SK-N-SH (cell line): ENCODE measurements at regions not wholly inside any gene's neighbourhood (a gene's known extent, or its start where the extent isn't known, plus 50 kb on each side); places are given as distances from the start of the nearest gene placed in this dataset.

Source experiments
- CTCF ChIA-PET: fragments of 300-600, 350-600 bp; formaldehyde crosslinking; extraction: SDS; loops from one replicate; lab custom pipeline; 2021; lab: Yijun Ruan, JAX
- POLR2A ChIA-PET: fragments of 350-600 bp; sonication (Branson Sonifier 250); formaldehyde crosslinking; extraction: SDS; loops from one replicate; lab custom pipeline; 2020; ENCODE audit warnings: antibody characterized with exemption, inconsistent platforms; lab: Yijun Ruan, JAX
- DNase-seq: peaks from one replicate; pipeline ENCODE4 v3.0.0; 2012
- H2AFZ ChIP-seq: fragments of 200-600 bp; sonication (generic); 2 replicates; pipeline ENCODE4 v1.8.1; 2016; ENCODE audit warnings: antibody characterized with exemption, mild to moderate bottlenecking, low read depth
- H3F3A ChIP-seq: fragments of 200-600 bp; sonication (generic); replicated peaks from 2 replicates; pipeline ENCODE3; 2016; ENCODE audit warnings: antibody characterized with exemption, mild to moderate bottlenecking; ENCODE audit not compliant: insufficient read depth
- H3K27ac ChIP-seq, 2 experiments: fragments of 200-500 bp in 1 of 2; fragments of 200-600 bp in 1 of 2; sonication (Bioruptor generic) in 1 of 2; sonication (generic), shearing (Covaris generic) in 1 of 2; 2 replicates each; pipeline versions ENCODE4 v1.5.1 to v1.6.1; 2014 to 2016; ENCODE audit warnings: low read depth in 2 of 2, inconsistent platforms in 1 of 2, low read length in 1 of 2, mild to moderate bottlenecking in 1 of 2, mixed read lengths in 1 of 2
- H3K27me3 ChIP-seq: fragments of 200-600 bp; sonication (generic), shearing (Covaris generic); 2 replicates; pipeline ENCODE4 v1.6.1; 2016; ENCODE audit warnings: mixed run types; ENCODE audit not compliant: insufficient read depth
- H3K36me3 ChIP-seq, 2 experiments: fragments of 200-500 bp in 1 of 2; fragments of 200-600 bp in 1 of 2; sonication (Bioruptor generic) in 1 of 2; sonication (generic) in 1 of 2; replicated peaks in 1 of 2; 2 replicates each; pipeline versions ENCODE3 to v1.5.1; 2014 to 2016; ENCODE audit warnings: low read length in 1 of 2, mild to moderate bottlenecking in 1 of 2; ENCODE audit not compliant: insufficient read depth in 2 of 2, control insufficient read depth in 1 of 2
- H3K4me1 ChIP-seq, 2 experiments: fragments of 200-500 bp in 1 of 2; fragments of 200-600 bp in 1 of 2; sonication (Bioruptor generic) in 1 of 2; sonication (generic), shearing (Covaris generic) in 1 of 2; 2 replicates each; pipeline versions ENCODE4 v1.5.1 to v1.6.1; 2014 to 2016; ENCODE audit warnings: low read depth in 1 of 2, low read length in 1 of 2, mixed run types in 1 of 2; ENCODE audit not compliant: insufficient read depth in 2 of 2, control insufficient read depth in 1 of 2
- H3K4me2 ChIP-seq: fragments of 200-600 bp; sonication (generic), shearing (Covaris generic); 2 replicates; pipeline ENCODE4 v1.6.1; 2017; ENCODE audit warnings: mixed run types
- H3K4me3 ChIP-seq, 2 experiments: fragments of 200-500 bp in 1 of 2; fragments of 200-600 bp in 1 of 2; sonication (Bioruptor generic) in 1 of 2; sonication (generic), shearing (Covaris generic) in 1 of 2; 2 replicates each; pipeline versions ENCODE4 v1.5.1 to v1.8.1; 2014 to 2016; ENCODE audit warnings: low read depth in 2 of 2, inconsistent platforms in 1 of 2, low read length in 1 of 2, mild to moderate bottlenecking in 1 of 2, mixed read lengths in 1 of 2, moderate library complexity in 1 of 2
- H3K79me2 ChIP-seq: fragments of 200-600 bp; sonication (generic); 2 replicates; pipeline ENCODE4 v1.8.1; 2017; ENCODE audit warnings: mild to moderate bottlenecking; ENCODE audit not compliant: insufficient read depth
- H3K9ac ChIP-seq: fragments of 200-600 bp; sonication (generic); 2 replicates; pipeline ENCODE4 v1.6.1; 2017; ENCODE audit warnings: mixed run types
- H3K9me2 ChIP-seq: fragments of 200-600 bp; sonication (generic); 2 replicates; pipeline ENCODE4 v1.6.1; 2017; ENCODE audit warnings: mixed run types
- H3K9me3 ChIP-seq: fragments of 200-600 bp; sonication (generic); 2 replicates; pipeline ENCODE4 v1.6.1; 2017; ENCODE audit warnings: mixed run types, mild to moderate bottlenecking, moderate library complexity
- H4K20me1 ChIP-seq: fragments of 200-600 bp; sonication (generic); 2 replicates; pipeline ENCODE4 v1.6.1; 2017; ENCODE audit warnings: mild to moderate bottlenecking, mixed run types; ENCODE audit not compliant: insufficient read depth
- CHD2 ChIP-seq: fragments of 150-350 bp; IDR thresholded peaks from 2 replicates; pipeline ENCODE4 v1.6.1; 2018; ENCODE audit warnings: low read length; ENCODE audit not compliant: partially characterized antibody
- CTCF ChIP-seq: fragments of 200-600 bp; sonication (generic); IDR thresholded peaks from 2 replicates; pipeline ENCODE4 v1.6.1; 2017; ENCODE audit warnings: antibody characterized with exemption, mild to moderate bottlenecking, moderate library complexity
- EZH2phosphoT487 ChIP-seq: fragments of 200-600 bp; sonication (generic); IDR thresholded peaks from 2 replicates; pipeline ENCODE4 v1.6.1; 2017; ENCODE audit warnings: low read depth, mixed run types, mild to moderate bottlenecking, antibody characterized with exemption, moderate library complexity, borderline replicate concordance
- FOSL2 ChIP-seq: IDR thresholded peaks from 2 replicates; pipeline ENCODE4 v1.4.0; 2012; ENCODE audit warnings: low read depth, mild to moderate bottlenecking, moderate library complexity, borderline replicate concordance
- FOXM1 ChIP-seq: IDR thresholded peaks from 2 replicates; pipeline ENCODE4 v1.4.0; 2012; ENCODE audit warnings: low read depth, mild to moderate bottlenecking
- GATA2 ChIP-seq: sonication (generic); formaldehyde crosslinking; IDR thresholded peaks from 2 replicates; pipeline ENCODE4 v1.5.0; 2020; ENCODE audit warnings: mild to moderate bottlenecking, missing genetic modification reagents
- JUND ChIP-seq: IDR thresholded peaks from 2 replicates; pipeline ENCODE4 v1.4.0; 2012
- MAX ChIP-seq: IDR thresholded peaks from 2 replicates; pipeline ENCODE4 v1.4.0; 2012; ENCODE audit warnings: low read depth
- MXI1 ChIP-seq: IDR thresholded peaks from 2 replicates; pipeline ENCODE4 v1.6.1; 2012; ENCODE audit warnings: mild to moderate bottlenecking, low read depth, low read length, improper control_type of control experiment
- NRF1 ChIP-seq: IDR thresholded peaks from 2 replicates; pipeline ENCODE4 v1.6.1; 2012; ENCODE audit warnings: low read depth, mild to moderate bottlenecking, low read length
- POLR2AphosphoS5 ChIP-seq: IDR thresholded peaks from 2 replicates; pipeline ENCODE4 v1.6.1; 2012; ENCODE audit warnings: low read depth, low read length
- RFX5 ChIP-seq: IDR thresholded peaks from 2 replicates; pipeline ENCODE4 v1.6.1; 2012; ENCODE audit warnings: mild to moderate bottlenecking, improper control_type of control experiment, low read length
- TCF12 ChIP-seq: IDR thresholded peaks from 2 replicates; pipeline ENCODE4 v1.4.0; 2012
- TEAD4 ChIP-seq: IDR thresholded peaks from 2 replicates; pipeline ENCODE4 v1.4.0; 2012; ENCODE audit warnings: mild to moderate bottlenecking, borderline replicate concordance; ENCODE audit not compliant: insufficient read depth
- YY1 ChIP-seq: IDR thresholded peaks from 2 replicates; pipeline ENCODE4 v1.4.0; 2012; ENCODE audit warnings: low read depth, mild to moderate bottlenecking
- ZBTB33 ChIP-seq: IDR thresholded peaks from 2 replicates; pipeline ENCODE4 v1.4.0; 2012; ENCODE audit warnings: low read depth, borderline replicate concordance
- WGBS: methylation state at CpG from one replicate; pipeline ENCODE4 v1.1.6; 2017; ENCODE audit warnings: low lambda C conversion rate; 5-methylcytosine and 5-hydroxymethylcytosine counted together
- TF ChIP-seq, protein P1 (sequence below): IDR thresholded peaks from 2 replicates; pipeline ENCODE4 v1.4.0; 2012; ENCODE audit warnings: low read depth, borderline replicate concordance
- TF ChIP-seq, protein P2 (sequence below): IDR thresholded peaks from 2 replicates; pipeline ENCODE4; 2012

DNA sequence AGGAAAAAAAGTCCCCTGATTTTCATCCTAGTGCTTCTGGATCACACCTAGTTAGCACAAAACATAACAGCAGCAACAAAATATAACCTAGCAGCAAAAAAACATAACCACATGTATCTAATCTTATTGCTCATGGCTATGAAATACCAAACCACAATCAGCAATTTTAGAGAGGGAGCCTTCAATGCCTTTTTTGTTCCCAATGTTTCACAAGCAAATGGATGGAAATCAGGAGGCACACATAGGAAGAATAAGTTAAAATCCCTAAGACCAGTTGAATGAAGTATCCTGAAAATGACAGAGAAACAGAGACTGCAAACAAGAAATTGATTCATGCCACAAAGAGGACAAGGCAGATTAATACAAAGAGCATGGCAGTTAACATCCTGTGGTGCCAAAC, 361.6 kb downstream of the GPM6A start (continued):
- TF ChIP-seq ZBTB33 (no peak), POLR2AphosphoS5 (no peak)
- TF ChIP-seq, all 33 proteins: peak for 0

DNA sequence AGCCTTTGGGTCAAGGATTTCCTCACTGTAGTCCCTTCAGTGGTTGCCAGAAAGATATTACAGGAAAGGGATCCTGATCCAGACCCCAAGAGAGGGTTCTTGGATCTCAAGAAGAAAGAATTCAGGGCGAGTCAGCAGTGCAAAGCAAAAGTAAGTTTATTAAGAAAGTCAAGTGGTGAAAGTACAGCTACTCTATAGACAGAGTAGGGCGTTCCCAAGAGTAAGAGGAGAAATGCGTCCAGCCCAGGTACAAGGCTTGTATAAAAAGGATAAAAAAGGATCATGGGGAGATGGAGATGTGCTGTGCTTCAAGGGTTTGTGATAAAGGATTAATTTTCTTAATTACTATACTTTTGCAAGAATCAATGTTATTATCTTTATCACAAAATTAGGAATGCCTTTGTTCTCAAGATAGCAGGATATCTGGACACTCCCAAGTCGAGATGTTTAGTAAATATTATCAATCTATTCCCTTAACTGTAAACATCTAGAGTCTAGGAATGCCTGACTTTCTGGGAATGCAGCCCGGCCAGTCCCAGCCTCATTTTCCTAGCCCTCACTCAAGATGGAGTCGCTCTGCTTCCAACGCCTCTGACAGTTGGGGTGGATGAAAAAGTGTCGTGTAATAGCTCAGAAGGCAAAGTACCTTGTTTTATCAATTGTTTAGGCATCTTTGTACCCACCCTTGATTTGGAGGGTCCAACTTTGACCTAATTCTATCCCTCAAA, 360.7 kb downstream of the GPM6A start:
- TF ChIP-seq RFX5, result no peak
- no peak for TF ChIP-seq TEAD4
- no peak for TF ChIP-seq MAX
- TF ChIP-seq, protein P1, sequence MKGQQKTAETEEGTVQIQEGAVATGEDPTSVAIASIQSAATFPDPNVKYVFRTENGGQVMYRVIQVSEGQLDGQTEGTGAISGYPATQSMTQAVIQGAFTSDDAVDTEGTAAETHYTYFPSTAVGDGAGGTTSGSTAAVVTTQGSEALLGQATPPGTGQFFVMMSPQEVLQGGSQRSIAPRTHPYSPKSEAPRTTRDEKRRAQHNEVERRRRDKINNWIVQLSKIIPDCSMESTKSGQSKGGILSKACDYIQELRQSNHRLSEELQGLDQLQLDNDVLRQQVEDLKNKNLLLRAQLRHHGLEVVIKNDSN, result no peak
- TF ChIP-seq POLR2AphosphoS5, result no peak
- TF ChIP-seq GATA2 (CRISPR knock-in tag), result no peak
- TF ChIP-seq FOSL2, result no peak
- TF ChIP-seq NRF1, result no peak
- no peak for TF ChIP-seq FOXM1
- TF ChIP-seq MXI1, result no peak
- no peak for TF ChIP-seq JUND
- no peak for TF ChIP-seq YY1
- no peak for TF ChIP-seq CHD2
- Histone ChIP-seq H3K79me2 (no peaks in the 10 kb centered on the region), H3K9me3 (no peaks in the 10 kb centered on the region), H3K27ac (no peak overlapping the region), H3K4me2 (no peak overlapping the region), H3K27me3 (no peaks in the 10 kb centered on the region), H3K9me2 (no peaks in the 10 kb centered on the region), H3K4me1 (no peaks in the 10 kb centered on the region), H3K4me3 (no peak overlapping the region), H3K36me3 (peaks cover 0 to 5% of the 10 kb centered on the region in 2 experiments), H4K20me1 (no peaks in the 10 kb centered on the region), H3F3A (no peaks in the 10 kb centered on the region), H3K9ac (no peak overlapping the region), H2AFZ (no peak overlapping the region)
- CTCF ChIA-PET, result no interaction called here
- POLR2A ChIA-PET, result no interaction called here
- WGBS, result 42% methylated on average over 8 of the region's 8 CpGs
- DNase-seq, result no peak

DNA sequence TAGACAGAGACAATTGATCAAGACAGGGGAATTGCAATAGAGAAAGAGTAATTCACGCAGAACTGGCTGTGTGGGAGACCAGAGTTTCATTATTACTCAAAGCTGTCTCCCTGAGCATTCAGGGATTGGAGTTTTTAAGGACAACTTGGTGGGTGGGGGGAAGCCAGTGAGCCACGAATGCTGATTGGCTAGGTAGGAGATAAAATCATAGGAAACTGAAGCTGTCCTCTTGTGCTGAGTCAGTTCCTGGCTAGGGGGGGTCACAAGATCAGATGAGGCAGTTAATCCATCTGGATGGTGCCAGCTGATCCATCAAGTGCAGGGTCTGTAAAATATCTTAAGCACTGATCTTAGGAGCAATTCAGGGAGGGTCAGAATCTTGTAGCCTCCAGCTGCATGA, 358.6 kb downstream of the GPM6A start:
- DNase-seq, result no peak

More for the DNA sequence above, 358.6 kb downstream of the GPM6A start:
- Histone ChIP-seq H3K27ac (peak overlapping the region in 1 of 2 experiments; percentile 50; a peak in 1 of 4 replicates), H3K79me2 (no peaks in the 10 kb centered on the region), H3K9me2 (no peaks in the 10 kb centered on the region), H3K4me3 (no peak overlapping the region), H3F3A (no peaks in the 10 kb centered on the region), H2AFZ (no peak overlapping the region), H3K9ac (no peak overlapping the region), H3K4me2 (no peak overlapping the region), H3K4me1 (no peaks in the 10 kb centered on the region), H3K9me3 (no peaks in the 10 kb centered on the region), H4K20me1 (no peaks in the 10 kb centered on the region), H3K27me3 (no peaks in the 10 kb centered on the region), H3K36me3 (peaks cover 0 to 5% of the 10 kb centered on the region in 2 experiments)
- ChIA-PET CTCF (no interaction called here), POLR2A (no interaction called here)
- TF ChIP-seq POLR2AphosphoS5 (no peak), YY1 (no peak), JUND (no peak), EZH2phosphoT487 (no peak), CTCF (no peak), TCF12 (peak; percentile 32; the same call in 1 of the 2 replicates), NRF1 (no peak), MAX (no peak)
- TF ChIP-seq, protein P2, sequence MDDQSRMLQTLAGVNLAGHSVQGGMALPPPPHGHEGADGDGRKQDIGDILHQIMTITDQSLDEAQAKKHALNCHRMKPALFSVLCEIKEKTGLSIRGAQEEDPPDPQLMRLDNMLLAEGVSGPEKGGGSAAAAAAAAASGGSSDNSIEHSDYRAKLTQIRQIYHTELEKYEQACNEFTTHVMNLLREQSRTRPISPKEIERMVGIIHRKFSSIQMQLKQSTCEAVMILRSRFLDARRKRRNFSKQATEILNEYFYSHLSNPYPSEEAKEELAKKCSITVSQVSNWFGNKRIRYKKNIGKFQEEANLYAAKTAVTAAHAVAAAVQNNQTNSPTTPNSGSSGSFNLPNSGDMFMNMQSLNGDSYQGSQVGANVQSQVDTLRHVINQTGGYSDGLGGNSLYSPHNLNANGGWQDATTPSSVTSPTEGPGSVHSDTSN, result 0 out of 2 replicates have a peak, but pooled peaks have one; percentile 15
- TF ChIP-seq, protein P1, result no peak
- 27% methylated on average over 2 of the region's 2 CpGs for WGBS
